ACC112 (cell line): ENCODE measurements at regions not wholly inside any gene's neighbourhood (a gene's known extent, or its start where the extent isn't known, plus 50 kb on each side); places are given as distances from the start of the nearest gene placed in this dataset.

Experiments
- H2AFZ ChIP-seq: fragments of 200-600 bp; sonication (generic); one replicate; pipeline ENCODE4 v1.6.0; 2017; ENCODE audit warnings: antibody characterized with exemption, low read length; ENCODE audit not compliant: unreplicated experiment
- H3K27ac ChIP-seq: fragments of 200-600 bp; sonication (generic); 2 replicates; pipeline ENCODE4 v1.5.1; 2014; ENCODE audit warnings: low read depth, mild to moderate bottlenecking, antibody characterized with exemption, low read length, moderate library complexity
- H3K27me3 ChIP-seq: fragments of 200-600 bp; sonication (generic); 2 replicates; pipeline ENCODE4 v1.6.1; 2014; ENCODE audit warnings: mild to moderate bottlenecking, antibody characterized with exemption, low read length, moderate library complexity, mixed read lengths; ENCODE audit not compliant: insufficient read depth
- H3K36me3 ChIP-seq: fragments of 200-600 bp; sonication (generic); 2 replicates; pipeline ENCODE4 v1.6.1; 2016; ENCODE audit warnings: mild to moderate bottlenecking, antibody characterized with exemption, low read length, moderate library complexity, mixed read lengths; ENCODE audit not compliant: insufficient read depth
- H3K4me1 ChIP-seq: fragments of 200-600 bp; sonication (generic); one replicate; pipeline ENCODE4 v1.6.1; 2016; ENCODE audit warnings: low read length, mixed read lengths; ENCODE audit not compliant: insufficient read depth, unreplicated experiment, control insufficient read depth
- H3K4me3 ChIP-seq: fragments of 200-600 bp; sonication (generic); 2 replicates; pipeline ENCODE4 v1.5.1; 2014; ENCODE audit warnings: mild to moderate bottlenecking, low read depth, low read length
- H3K79me2 ChIP-seq: fragments of 200-600 bp; sonication (generic); one replicate; pipeline ENCODE4 v1.6.0; 2016; ENCODE audit warnings: low read length; ENCODE audit not compliant: control insufficient read depth, unreplicated experiment, insufficient read depth

GRCh38 chr15:77781946-77782240 lies 149.2 kb upstream of the LINGO1 start:
- no peak overlapping the region for H3K4me3 ChIP-seq
- no peak overlapping the region for H2AFZ ChIP-seq
- no peaks in the 10 kb centered on the region for H3K36me3 ChIP-seq
- no peaks in the 10 kb centered on the region for H3K4me1 ChIP-seq
- H3K27ac ChIP-seq = no peak overlapping the region
- no peaks in the 10 kb centered on the region for H3K79me2 ChIP-seq
- H3K27me3 ChIP-seq = peaks cover 36% of the 10 kb centered on the region

- no peak overlapping the region for H2AFZ ChIP-seq
- H3K36me3 ChIP-seq = no peaks in the 10 kb centered on the region
- no peak overlapping the region for H3K4me3 ChIP-seq
- no peaks in the 10 kb centered on the region for H3K4me1 ChIP-seq
- no peaks in the 10 kb centered on the region for H3K79me2 ChIP-seq
- no peak overlapping the region for H3K27ac ChIP-seq
- H3K27me3 ChIP-seq = peaks cover 31% of the 10 kb centered on the region
Measured at GRCh38 chr15:77781151-77781945, 148.6 kb upstream of the LINGO1 start.

- Histone ChIP-seq H3K36me3 (no peaks in the 10 kb centered on the region), H2AFZ (no peak overlapping the region), H3K79me2 (no peaks in the 10 kb centered on the region), H3K27ac (no peak overlapping the region), H3K4me1 (no peaks in the 10 kb centered on the region), H3K27me3 (peaks cover 18% of the 10 kb centered on the region), H3K4me3 (no peak overlapping the region)
Measured at GRCh38 chr15:77778802-77779201, 146.1 kb upstream of the LINGO1 start.

- Histone ChIP-seq H2AFZ (no peak overlapping the region), H3K4me3 (no peak overlapping the region), H3K79me2 (no peaks in the 10 kb centered on the region), H3K27me3 (peaks cover 3% of the 10 kb centered on the region), H3K4me1 (no peaks in the 10 kb centered on the region), H3K27ac (no peak overlapping the region), H3K36me3 (no peaks in the 10 kb centered on the region)
Measured at GRCh38 chr15:77775837-77776236, 143.1 kb upstream of the LINGO1 start.

- Histone ChIP-seq H3K27ac (no peak overlapping the region), H3K27me3 (no peaks in the 10 kb centered on the region; the same call in none of the 2 replicates), H3K4me3 (no peak overlapping the region), H3K4me1 (no peaks in the 10 kb centered on the region), H3K36me3 (no peaks in the 10 kb centered on the region), H3K79me2 (no peaks in the 10 kb centered on the region), H2AFZ (no peak overlapping the region)
Measured at GRCh38 chr15:77775373-77775772, 142.7 kb upstream of the LINGO1 start.

GRCh38 chr15:77774350-77774749 lies 141.6 kb upstream of the LINGO1 start:
- Histone ChIP-seq H3K36me3 (no peaks in the 10 kb centered on the region), H3K4me1 (no peaks in the 10 kb centered on the region), H3K27ac (no peak overlapping the region), H3K79me2 (no peaks in the 10 kb centered on the region), H3K27me3 (peaks cover 7% of the 10 kb centered on the region), H2AFZ (no peak overlapping the region), H3K4me3 (no peak overlapping the region)

GRCh38 chr15:77773903-77774302 lies 141.2 kb upstream of the LINGO1 start:
- peaks cover 9% of the 10 kb centered on the region for H3K27me3 ChIP-seq
- H3K79me2 ChIP-seq = no peaks in the 10 kb centered on the region
- no peaks in the 10 kb centered on the region for H3K4me1 ChIP-seq
- no peak overlapping the region for H3K4me3 ChIP-seq
- no peaks in the 10 kb centered on the region for H3K36me3 ChIP-seq
- no peak overlapping the region for H2AFZ ChIP-seq
- no peak overlapping the region for H3K27ac ChIP-seq

GRCh38 chr15:77772641-77773402 lies 140.1 kb upstream of the LINGO1 start:
- Histone ChIP-seq H3K27me3 (peaks cover 19% of the 10 kb centered on the region), H3K27ac (no peak overlapping the region), H3K36me3 (no peaks in the 10 kb centered on the region), H3K79me2 (no peaks in the 10 kb centered on the region), H2AFZ (no peak overlapping the region), H3K4me3 (no peak overlapping the region), H3K4me1 (no peaks in the 10 kb centered on the region)

GRCh38 chr15:77771616-77772015 lies 138.9 kb upstream of the LINGO1 start:
- H3K27me3 ChIP-seq = peaks cover 31% of the 10 kb centered on the region
- no peak overlapping the region for H2AFZ ChIP-seq
- no peaks in the 10 kb centered on the region for H3K4me1 ChIP-seq
- no peak overlapping the region for H3K4me3 ChIP-seq
- no peak overlapping the region for H3K27ac ChIP-seq
- H3K79me2 ChIP-seq = no peaks in the 10 kb centered on the region
- H3K36me3 ChIP-seq = no peaks in the 10 kb centered on the region

- H3K4me1 ChIP-seq = no peaks in the 10 kb centered on the region
- H3K4me3 ChIP-seq = no peak overlapping the region
- H3K27me3 ChIP-seq = peaks cover 50% of the 10 kb centered on the region
- H3K27ac ChIP-seq = no peak overlapping the region
- H2AFZ ChIP-seq = no peak overlapping the region
- H3K79me2 ChIP-seq = no peaks in the 10 kb centered on the region
- H3K36me3 ChIP-seq = no peaks in the 10 kb centered on the region
Measured at GRCh38 chr15:77769700-77770099, 137.0 kb upstream of the LINGO1 start.

GRCh38 chr15:77768521-77769078 lies 135.9 kb upstream of the LINGO1 start:
- Histone ChIP-seq H3K79me2 (no peaks in the 10 kb centered on the region), H3K36me3 (no peaks in the 10 kb centered on the region), H3K27me3 (peaks cover 61% of the 10 kb centered on the region), H3K27ac (no peak overlapping the region), H3K4me1 (no peaks in the 10 kb centered on the region), H2AFZ (no peak overlapping the region), H3K4me3 (no peak overlapping the region)
